Natural killer cell treated with Interleukin-12 subunit alpha and Interleukin-12 subunit beta and Interleukin-15 and Interleukin-18, amount 100 ng/mL, for 72 hours (primary cell): ENCODE measurements at regions not wholly inside any gene's neighbourhood (a gene's known extent, or its start where the extent isn't known, plus 50 kb on each side); places are given as distances from the start of the nearest gene placed in this dataset.
"Not testable (repeated sequence)": the region's sequence is repeated elsewhere in the genome, so short reads cannot be mapped to it uniquely, and the experiment has no call there.

Experiments
- ATAC-seq, 2 donors: fragments of 150-1000 bp; cut with Tn5 transposase in 1 of 2; sonication (Bioruptor Pico), chemical (Tn5 transposase) in 1 of 2; 2 replicates each; pipeline ENCODE4 v1.10.0; 2021
- DNase-seq: peaks from one replicate; pipeline ENCODE4 v3.0.0; 2022; ENCODE audit warnings: low spot score
- H3K27ac Mint-ChIP-seq, 2 donors: 1 replicate in 1 of 2; 2 replicates in 1 of 2; pipeline ENCODE4 v1.8.0; 2022; ENCODE audit warnings: mixed read lengths in 2 of 2, mild to moderate bottlenecking in 1 of 2, moderate library complexity in 1 of 2
- H3K27me3 Mint-ChIP-seq, 2 donors: 1 replicate in 1 of 2; 2 replicates in 1 of 2; pipeline ENCODE4 v1.8.0; 2022; ENCODE audit warnings: mixed read lengths in 2 of 2
- H3K36me3 Mint-ChIP-seq: one replicate; pipeline ENCODE4 v1.8.0; 2022; ENCODE audit warnings: mixed read lengths
- H3K4me1 Mint-ChIP-seq, 2 donors: 1 replicate in 1 of 2; 2 replicates in 1 of 2; pipeline ENCODE4 v1.8.0; 2022; ENCODE audit warnings: low read depth in 2 of 2, mixed read lengths in 2 of 2, mild to moderate bottlenecking in 1 of 2
- H3K4me3 Mint-ChIP-seq: one replicate; pipeline ENCODE4 v1.8.0; 2022; ENCODE audit warnings: mixed read lengths
- H3K9me3 Mint-ChIP-seq: 2 replicates; pipeline ENCODE4 v1.8.0; 2022; ENCODE audit warnings: mixed read lengths

GRCh38 chr21:5118296-5118679, 5403.1 kb upstream of the TPTE start:
- H3K27ac Mint-ChIP-seq, H3K9me3 Mint-ChIP-seq, DNase-seq, H3K36me3 Mint-ChIP-seq, H3K4me1 Mint-ChIP-seq, H3K27me3 Mint-ChIP-seq, H3K4me3 Mint-ChIP-seq: not testable (repeated sequence)
- peak; percentile 77 to 81 for ATAC-seq

- not testable (repeated sequence) for H3K36me3 Mint-ChIP-seq, H3K4me3 Mint-ChIP-seq, ATAC-seq, H3K27me3 Mint-ChIP-seq, H3K9me3 Mint-ChIP-seq, H3K4me1 Mint-ChIP-seq, DNase-seq, H3K27ac Mint-ChIP-seq
Measured at GRCh38 chr21:5119179-5119578, 5402.2 kb upstream of the TPTE start.

GRCh38 chr21:5121399-5121798, 5400.0 kb upstream of the TPTE start:
- H3K4me3 Mint-ChIP-seq, H3K27ac Mint-ChIP-seq, ATAC-seq, H3K9me3 Mint-ChIP-seq, H3K4me1 Mint-ChIP-seq, H3K27me3 Mint-ChIP-seq, H3K36me3 Mint-ChIP-seq: not testable (repeated sequence)
- peak; percentile 31 for DNase-seq

- H3K27me3 Mint-ChIP-seq, H3K36me3 Mint-ChIP-seq, ATAC-seq, H3K4me1 Mint-ChIP-seq, DNase-seq, H3K4me3 Mint-ChIP-seq, H3K27ac Mint-ChIP-seq, H3K9me3 Mint-ChIP-seq: not testable (repeated sequence)
Measured at GRCh38 chr21:5121849-5122248, 5399.5 kb upstream of the TPTE start.

- H3K4me1 Mint-ChIP-seq, H3K36me3 Mint-ChIP-seq, H3K27ac Mint-ChIP-seq, H3K4me3 Mint-ChIP-seq, H3K27me3 Mint-ChIP-seq, H3K9me3 Mint-ChIP-seq: not testable (repeated sequence)
- peak; percentile 66 for DNase-seq
- ATAC-seq = peak; percentile 63 to 65
Measured at GRCh38 chr21:5123655-5124054, 5397.7 kb upstream of the TPTE start.

- H3K9me3 Mint-ChIP-seq, H3K36me3 Mint-ChIP-seq, H3K27me3 Mint-ChIP-seq, H3K4me1 Mint-ChIP-seq, H3K27ac Mint-ChIP-seq, H3K4me3 Mint-ChIP-seq: not testable (repeated sequence)
- DNase-seq (peak; percentile 97), ATAC-seq (peak; percentile 96 to 97)
Measured at GRCh38 chr21:5128261-5128660, 5393.1 kb upstream of the TPTE start.

GRCh38 chr21:5133824-5134223, 5387.6 kb upstream of the TPTE start:
- DNase-seq, H3K27ac Mint-ChIP-seq, H3K36me3 Mint-ChIP-seq, H3K4me3 Mint-ChIP-seq, ATAC-seq, H3K4me1 Mint-ChIP-seq, H3K27me3 Mint-ChIP-seq, H3K9me3 Mint-ChIP-seq: not testable (repeated sequence)

GRCh38 chr21:5136406-5136805, 5385.0 kb upstream of the TPTE start:
- DNase-seq, H3K27ac Mint-ChIP-seq, H3K4me1 Mint-ChIP-seq, H3K9me3 Mint-ChIP-seq, ATAC-seq, H3K27me3 Mint-ChIP-seq, H3K4me3 Mint-ChIP-seq, H3K36me3 Mint-ChIP-seq: not testable (repeated sequence)

- DNase-seq, H3K27ac Mint-ChIP-seq, ATAC-seq, H3K4me1 Mint-ChIP-seq, H3K27me3 Mint-ChIP-seq, H3K9me3 Mint-ChIP-seq, H3K4me3 Mint-ChIP-seq, H3K36me3 Mint-ChIP-seq: not testable (repeated sequence)
Measured at GRCh38 chr21:5137006-5137405, 5384.4 kb upstream of the TPTE start.

GRCh38 chr21:5138687-5139086, 5382.7 kb upstream of the TPTE start:
- H3K9me3 Mint-ChIP-seq, DNase-seq, H3K27me3 Mint-ChIP-seq, H3K4me1 Mint-ChIP-seq, H3K4me3 Mint-ChIP-seq, ATAC-seq, H3K27ac Mint-ChIP-seq, H3K36me3 Mint-ChIP-seq: not testable (repeated sequence)

GRCh38 chr21:5139528-5139927, 5381.9 kb upstream of the TPTE start:
- DNase-seq, H3K9me3 Mint-ChIP-seq, H3K36me3 Mint-ChIP-seq, H3K4me3 Mint-ChIP-seq, H3K4me1 Mint-ChIP-seq, H3K27ac Mint-ChIP-seq, H3K27me3 Mint-ChIP-seq, ATAC-seq: not testable (repeated sequence)

- DNase-seq, H3K27ac Mint-ChIP-seq, H3K4me3 Mint-ChIP-seq, H3K27me3 Mint-ChIP-seq, H3K9me3 Mint-ChIP-seq, H3K4me1 Mint-ChIP-seq, ATAC-seq, H3K36me3 Mint-ChIP-seq: not testable (repeated sequence)
Measured at GRCh38 chr21:5143011-5143410, 5378.4 kb upstream of the TPTE start.

- H3K9me3 Mint-ChIP-seq, H3K27ac Mint-ChIP-seq, H3K36me3 Mint-ChIP-seq, H3K4me1 Mint-ChIP-seq, ATAC-seq, H3K4me3 Mint-ChIP-seq, H3K27me3 Mint-ChIP-seq, DNase-seq: not testable (repeated sequence)
Measured at GRCh38 chr21:5144731-5145130, 5376.7 kb upstream of the TPTE start.

GRCh38 chr21:5147685-5148084, 5373.7 kb upstream of the TPTE start:
- not testable (repeated sequence) for H3K36me3 Mint-ChIP-seq, H3K27ac Mint-ChIP-seq, DNase-seq, H3K4me1 Mint-ChIP-seq, H3K9me3 Mint-ChIP-seq, H3K4me3 Mint-ChIP-seq, H3K27me3 Mint-ChIP-seq
- peak in 1 of 2 donors; percentile 69 for ATAC-seq

GRCh38 chr21:5149222-5149621, 5372.2 kb upstream of the TPTE start:
- not testable (repeated sequence) for ATAC-seq, H3K9me3 Mint-ChIP-seq, DNase-seq

More at GRCh38 chr21:5149222-5149621, 5372.2 kb upstream of the TPTE start:
- H3K27me3 Mint-ChIP-seq, H3K36me3 Mint-ChIP-seq, H3K27ac Mint-ChIP-seq, H3K4me3 Mint-ChIP-seq, H3K4me1 Mint-ChIP-seq: not testable (repeated sequence)
